ENCODE measurements at regions not wholly inside any gene's neighbourhood (a gene's known extent, or its start where the extent isn't known, plus 50 kb on each side); places are given as distances from the start of the nearest gene placed in this dataset.
"Not testable (repeated sequence)": the region's sequence is repeated elsewhere in the genome, so short reads cannot be mapped to it uniquely, and the experiment has no call there.

DNA sequence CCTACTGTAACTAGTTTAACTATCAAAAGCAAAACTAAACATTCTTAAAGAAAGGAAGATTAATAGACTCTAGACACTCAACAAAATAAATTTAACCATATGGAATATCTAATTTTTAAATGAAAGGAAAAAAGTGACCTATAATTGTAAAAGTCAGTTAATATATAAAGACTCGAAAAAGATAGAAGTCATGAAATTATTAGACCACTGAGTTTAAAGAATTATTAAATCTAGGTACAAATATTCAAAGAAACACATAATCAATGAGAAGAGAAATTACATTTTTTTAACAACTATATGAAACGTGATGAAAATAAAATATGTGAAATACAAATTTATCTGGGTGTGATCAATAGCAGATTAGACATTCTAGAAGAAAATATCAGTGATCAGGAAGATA lies 706.8 kb upstream of the PCDH20 start:
- no peak for DNase-seq (ENCODE audit: low read depth)
- H3K4me3 ChIP-seq (ENCODE audit: control insufficient read depth, low read depth, low read length) = no peak overlapping the region
- TF ChIP-seq, protein P1, sequence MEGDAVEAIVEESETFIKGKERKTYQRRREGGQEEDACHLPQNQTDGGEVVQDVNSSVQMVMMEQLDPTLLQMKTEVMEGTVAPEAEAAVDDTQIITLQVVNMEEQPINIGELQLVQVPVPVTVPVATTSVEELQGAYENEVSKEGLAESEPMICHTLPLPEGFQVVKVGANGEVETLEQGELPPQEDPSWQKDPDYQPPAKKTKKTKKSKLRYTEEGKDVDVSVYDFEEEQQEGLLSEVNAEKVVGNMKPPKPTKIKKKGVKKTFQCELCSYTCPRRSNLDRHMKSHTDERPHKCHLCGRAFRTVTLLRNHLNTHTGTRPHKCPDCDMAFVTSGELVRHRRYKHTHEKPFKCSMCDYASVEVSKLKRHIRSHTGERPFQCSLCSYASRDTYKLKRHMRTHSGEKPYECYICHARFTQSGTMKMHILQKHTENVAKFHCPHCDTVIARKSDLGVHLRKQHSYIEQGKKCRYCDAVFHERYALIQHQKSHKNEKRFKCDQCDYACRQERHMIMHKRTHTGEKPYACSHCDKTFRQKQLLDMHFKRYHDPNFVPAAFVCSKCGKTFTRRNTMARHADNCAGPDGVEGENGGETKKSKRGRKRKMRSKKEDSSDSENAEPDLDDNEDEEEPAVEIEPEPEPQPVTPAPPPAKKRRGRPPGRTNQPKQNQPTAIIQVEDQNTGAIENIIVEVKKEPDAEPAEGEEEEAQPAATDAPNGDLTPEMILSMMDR (conservative IDR thresholded peaks at IDR 0.05; ENCODE audit: control insufficient read depth, insufficient read depth, low read depth, low read length) = no peak

- DNase-seq (ENCODE audit: low read depth) = peak; percentile 8
- TF ChIP-seq, protein P1 (conservative IDR thresholded peaks at IDR 0.05; ENCODE audit: control insufficient read depth, insufficient read depth, low read depth, low read length) = peak; percentile 31
- no peak overlapping the region for H3K4me3 ChIP-seq (ENCODE audit: control insufficient read depth, low read depth, low read length)
Measured at GRCh38 chr13:62119739-62120700, 704.4 kb upstream of the PCDH20 start.

DNA sequence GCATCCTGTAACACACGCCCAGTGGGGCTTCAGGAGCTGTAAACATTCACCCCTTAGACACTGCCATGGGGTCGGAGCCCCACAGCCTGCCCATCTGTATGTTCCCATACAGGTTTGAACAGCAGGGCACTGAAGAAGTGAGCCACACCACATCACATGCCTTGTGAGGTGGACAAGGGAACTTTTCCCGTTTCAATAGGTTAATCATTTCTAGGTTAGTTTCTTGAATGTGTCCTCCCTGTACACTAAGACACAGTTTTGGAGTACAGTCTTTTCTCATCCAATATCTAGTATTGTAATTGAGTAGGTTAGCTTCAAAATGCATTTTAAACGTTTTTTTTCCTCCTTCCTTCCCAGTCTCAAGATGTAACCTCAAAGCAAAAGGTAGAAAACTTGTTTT lies 700.2 kb upstream of the PCDH20 start:
- no peak overlapping the region for H3K4me3 ChIP-seq (ENCODE audit: control insufficient read depth, low read depth, low read length)
- no peak for DNase-seq (ENCODE audit: low read depth)
- TF ChIP-seq, protein P1 (conservative IDR thresholded peaks at IDR 0.05; ENCODE audit: control insufficient read depth, insufficient read depth, low read depth, low read length) = no peak

DNA sequence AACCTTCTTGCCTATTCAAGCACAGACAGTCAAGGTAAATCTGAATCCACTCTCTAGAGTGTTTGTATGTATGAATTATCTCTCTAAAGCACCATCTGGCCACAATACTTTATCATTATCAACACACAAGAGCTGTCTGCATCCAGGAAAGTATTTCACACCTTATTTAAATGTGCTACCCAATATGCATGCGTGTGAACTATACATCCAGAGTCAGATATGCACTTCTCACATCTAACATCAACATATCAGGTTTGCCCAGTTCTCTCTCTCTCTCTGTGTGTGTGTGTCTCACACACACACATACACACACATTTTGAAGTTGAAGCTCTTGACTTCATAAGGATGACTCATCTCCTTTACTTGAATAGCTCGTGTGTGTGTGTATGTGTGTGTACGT lies 697.5 kb upstream of the PCDH20 start:
- TF ChIP-seq, protein P1 (conservative IDR thresholded peaks at IDR 0.05; ENCODE audit: control insufficient read depth, insufficient read depth, low read depth, low read length) = no peak
- DNase-seq (ENCODE audit: low read depth) = peak; percentile 1
- no peak overlapping the region for H3K4me3 ChIP-seq (ENCODE audit: control insufficient read depth, low read depth, low read length)

DNA sequence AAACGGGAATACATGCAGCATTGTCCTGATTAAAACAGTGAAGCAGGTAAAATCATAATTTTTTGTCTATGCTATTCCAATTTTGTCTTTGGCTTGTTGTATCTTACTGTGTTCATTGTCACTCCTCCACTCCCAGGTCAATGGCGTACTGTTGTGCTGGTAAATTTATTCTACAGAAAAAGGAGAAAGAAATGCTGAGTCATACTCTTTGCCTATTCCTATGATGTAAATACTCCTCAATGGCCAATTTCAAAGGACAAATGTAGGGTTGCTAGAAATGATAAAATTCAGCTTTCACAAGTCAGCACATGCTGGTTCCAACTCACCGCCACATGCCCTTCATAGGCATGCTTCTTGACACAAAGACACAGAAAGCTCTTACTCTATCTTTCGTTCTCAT lies 694.4 kb upstream of the PCDH20 start:
- no peak for DNase-seq (ENCODE audit: low read depth)
- TF ChIP-seq, protein P1 (conservative IDR thresholded peaks at IDR 0.05; ENCODE audit: control insufficient read depth, insufficient read depth, low read depth, low read length) = no peak
- H3K4me3 ChIP-seq (ENCODE audit: control insufficient read depth, low read depth, low read length) = no peak overlapping the region

- not testable (repeated sequence) for H3K4me3 ChIP-seq (ENCODE audit: control insufficient read depth, low read depth, low read length)
Measured at GRCh38 chr13:62104136-62104535, 688.5 kb upstream of the PCDH20 start.

DNA sequence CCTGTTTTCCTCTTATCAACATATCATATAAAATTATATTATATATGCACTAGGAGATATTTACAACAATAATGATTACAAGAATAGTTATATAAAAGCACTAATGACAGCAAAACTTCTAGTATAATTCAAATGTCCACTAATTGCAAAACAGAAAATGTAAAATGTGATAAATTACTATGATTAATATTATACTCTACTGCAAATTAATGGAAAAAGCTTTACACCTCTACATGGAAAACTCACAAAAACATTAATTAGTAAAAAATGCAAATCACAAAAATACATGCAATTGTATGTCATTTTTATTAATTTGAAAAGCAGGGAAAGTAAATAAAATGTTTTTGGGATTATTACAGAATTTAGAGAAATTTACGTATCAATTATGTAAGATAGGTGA lies 681.0 kb upstream of the PCDH20 start:
- H3K4me3 ChIP-seq (ENCODE audit: control insufficient read depth, low read depth, low read length) = no peak overlapping the region
- DNase-seq (ENCODE audit: low read depth) = no peak
- TF ChIP-seq, protein P1 (conservative IDR thresholded peaks at IDR 0.05; ENCODE audit: control insufficient read depth, insufficient read depth, low read depth, low read length) = no peak

More at GRCh38 chr13:62104136-62104535, 688.5 kb upstream of the PCDH20 start:
- not testable (repeated sequence) for DNase-seq (ENCODE audit: low read depth)

All from fibroblast of mammary gland (primary cell).